ENCODE measurements at regions not wholly inside any gene's neighbourhood (a gene's known extent, or its start where the extent isn't known, plus 50 kb on each side); places are given as distances from the start of the nearest gene placed in this dataset.
"Not testable (repeated sequence)": the region's sequence is repeated elsewhere in the genome, so short reads cannot be mapped to it uniquely, and the experiment has no call there.

- DNase-seq = no peak
These were observed 789.9 kb downstream of the IGSF11 start for GRCh38 chr3:118244761-118245160.

- DNase-seq = no peak
These were observed 789.3 kb downstream of the IGSF11 start for GRCh38 chr3:118245312-118245711.

DNA sequence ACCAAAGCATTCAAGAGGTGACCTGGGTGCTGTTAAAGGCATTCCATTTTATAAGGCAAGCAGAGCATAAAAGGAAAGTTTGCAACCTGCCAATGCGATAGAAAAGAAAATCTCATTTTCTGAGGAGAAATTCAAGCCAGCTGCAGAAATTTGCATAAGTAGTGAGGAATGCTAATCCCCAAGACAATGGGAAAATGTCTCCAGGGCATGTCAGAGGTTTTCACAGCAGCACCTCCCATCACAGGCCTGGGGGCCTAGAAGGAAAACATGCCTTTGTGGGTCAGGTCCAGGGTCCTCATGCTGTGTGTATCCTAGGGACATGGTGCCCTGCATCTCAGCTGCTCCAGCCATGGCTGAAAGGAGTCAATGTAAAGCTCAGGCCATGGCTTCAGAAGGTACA lies 775.8 kb downstream of the IGSF11 start:
- not testable (repeated sequence) for DNase-seq

- no peak for DNase-seq
These were observed 771.7 kb downstream of the IGSF11 start for GRCh38 chr3:118262800-118263402.

DNA sequence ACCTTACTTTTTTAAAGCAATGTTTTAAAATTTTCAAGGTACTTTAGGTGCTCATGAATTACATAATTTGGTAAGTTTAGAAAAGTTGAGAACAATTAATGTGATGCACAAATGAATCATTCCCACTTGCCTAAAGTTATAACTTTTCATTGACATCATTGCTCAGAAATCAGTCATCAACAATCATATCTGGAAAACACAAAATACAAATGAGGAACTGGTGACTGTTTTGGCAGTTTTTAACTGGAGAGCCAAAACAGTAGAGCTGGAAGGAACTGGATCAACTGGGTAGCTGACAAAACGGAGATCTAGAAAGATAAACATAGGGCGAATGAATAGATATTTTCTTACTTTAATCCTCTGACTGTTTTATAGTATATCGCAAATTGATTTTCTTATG lies 767.1 kb downstream of the IGSF11 start:
- no peak for DNase-seq

DNA sequence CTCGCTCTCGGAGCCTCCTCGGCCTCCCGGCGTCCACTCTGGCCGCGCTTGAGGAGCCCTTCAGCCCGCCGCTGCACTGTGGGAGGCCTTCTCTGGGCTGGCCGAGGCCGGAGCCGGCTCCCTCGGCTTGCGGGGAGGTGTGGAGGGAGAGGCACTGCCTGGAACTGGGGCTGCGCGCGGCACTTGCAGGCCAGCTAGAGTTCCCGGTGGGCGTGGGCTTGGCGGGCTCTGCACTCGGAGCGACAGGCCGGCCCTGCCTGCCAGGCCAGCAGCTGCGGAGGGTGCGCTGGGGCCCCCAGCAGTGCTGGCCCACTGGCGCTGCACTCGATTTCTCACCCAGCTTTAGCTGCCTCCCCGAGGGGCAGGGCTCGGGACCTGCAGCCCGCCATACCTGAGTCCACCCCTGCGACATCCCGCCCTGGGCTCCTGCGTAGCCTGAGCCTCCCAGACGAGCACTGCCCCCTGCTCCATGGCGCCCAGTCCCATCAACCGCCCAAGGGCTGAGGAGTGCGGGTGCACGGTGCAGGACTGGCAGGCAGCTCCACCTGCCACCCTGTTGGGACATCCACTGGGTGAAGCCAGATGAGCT lies 765.0 kb downstream of the IGSF11 start:
- no peak for DNase-seq

- DNase-seq = no peak
These were observed 761.7 kb downstream of the IGSF11 start for GRCh38 chr3:118272991-118273390.

DNA sequence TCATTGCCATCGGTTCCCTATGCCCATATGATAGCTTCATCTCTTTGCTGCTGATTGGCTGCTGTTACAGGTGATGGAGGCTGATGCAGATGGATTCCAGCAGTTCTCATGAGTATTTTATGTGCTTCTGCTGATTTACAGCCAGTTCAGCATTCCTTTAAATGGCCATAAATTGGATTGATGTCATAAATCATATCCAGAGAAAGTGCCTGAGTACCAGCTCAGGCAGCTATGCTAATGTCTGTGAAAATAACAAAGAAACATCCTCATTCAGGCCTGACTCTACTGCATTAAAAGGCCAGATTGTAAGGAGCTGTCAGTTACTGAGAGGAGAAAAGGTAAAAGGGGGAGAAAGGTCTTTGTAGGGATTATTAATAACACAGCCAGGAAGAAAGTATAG lies 756.8 kb downstream of the IGSF11 start:
- DNase-seq = no peak

- no peak for DNase-seq
These were observed 741.8 kb downstream of the IGSF11 start for GRCh38 chr3:118292841-118293240.

DNA sequence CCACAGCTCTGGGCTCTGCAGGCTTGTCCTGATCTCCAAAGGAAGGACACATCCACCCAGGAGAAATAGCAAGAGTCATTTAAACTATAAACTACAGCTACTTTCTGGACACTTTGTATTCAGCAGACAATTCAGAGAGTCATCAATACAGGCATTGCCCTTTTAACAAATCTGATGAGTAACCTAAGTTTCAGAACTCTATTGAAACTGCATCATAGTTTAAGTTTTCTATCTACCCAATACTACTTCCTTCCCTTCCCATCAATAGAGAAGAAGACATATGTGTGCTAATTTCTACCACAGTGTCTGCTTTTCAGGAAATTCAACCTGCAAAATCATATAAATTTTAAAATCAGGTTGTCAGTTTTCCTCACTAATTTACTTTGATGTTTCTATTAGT lies 736.5 kb downstream of the IGSF11 start:
- DNase-seq = no peak

GRCh38 chr3:118304557-118304956 lies 730.1 kb downstream of the IGSF11 start:
- DNase-seq = no peak

DNA sequence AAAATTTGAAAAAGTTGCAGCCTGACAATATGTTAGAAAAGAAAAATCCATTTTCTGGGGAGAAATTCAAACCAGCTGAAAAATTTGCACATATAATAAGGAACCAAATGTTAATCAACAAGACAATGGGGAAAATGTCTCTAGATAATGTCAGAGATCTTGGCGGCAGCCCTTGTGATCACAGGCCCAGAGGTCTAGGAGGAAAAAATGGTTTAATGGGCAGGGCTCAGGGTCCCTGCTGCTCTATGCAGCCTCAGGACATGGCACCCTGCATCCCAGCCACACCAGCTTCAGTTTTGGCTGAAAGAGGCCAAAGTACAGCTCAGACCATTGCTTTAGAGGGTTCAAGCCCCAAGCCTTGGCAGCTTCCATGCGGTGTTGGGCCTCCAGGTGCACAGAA lies 701.9 kb downstream of the IGSF11 start:
- no peak for DNase-seq

DNA sequence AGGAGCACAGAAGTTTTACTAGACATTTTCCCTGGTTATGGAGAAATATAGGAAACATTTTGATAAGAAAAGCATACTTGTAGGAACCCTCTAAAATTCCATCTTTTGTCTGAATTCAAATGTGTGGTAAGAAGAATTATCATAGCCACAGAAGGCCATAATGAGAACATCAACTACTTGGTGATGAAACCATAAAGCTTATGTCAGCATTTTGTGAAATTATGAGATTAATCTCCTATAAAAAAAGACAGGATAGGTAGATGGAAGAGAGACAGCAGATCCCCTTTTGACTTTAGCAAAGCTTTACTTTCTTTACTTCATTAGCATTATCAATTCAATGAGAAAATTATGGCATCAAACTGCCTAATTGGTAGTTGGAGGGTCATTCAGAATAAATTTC lies 697.0 kb downstream of the IGSF11 start:
- DNase-seq = no peak

- no peak for DNase-seq
These were observed 687.1 kb downstream of the IGSF11 start for GRCh38 chr3:118347396-118348168.

DNA sequence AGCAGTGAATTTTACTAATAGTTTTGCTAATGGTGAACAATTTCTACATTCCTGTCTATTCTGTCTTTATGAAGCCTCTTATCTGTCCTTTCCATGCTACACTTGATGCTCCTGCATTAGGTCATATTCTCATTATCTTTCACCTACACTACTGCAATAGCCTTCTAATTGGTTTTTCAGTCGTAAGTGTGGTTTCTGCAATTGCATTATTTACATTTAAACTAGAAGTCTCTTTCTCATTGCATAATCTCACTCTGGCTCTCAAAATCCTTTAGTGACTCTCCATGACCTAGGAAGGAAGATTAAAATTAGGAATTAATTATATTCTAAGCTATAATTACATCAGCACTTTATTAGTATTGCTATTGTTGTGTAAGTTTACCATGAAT lies 686.5 kb downstream of the IGSF11 start:
- no peak for DNase-seq

- no peak for DNase-seq
These were observed 680.1 kb downstream of the IGSF11 start for GRCh38 chr3:118354556-118354955.

GRCh38 chr3:118369892-118370491 lies 664.7 kb downstream of the IGSF11 start:
- DNase-seq = no peak

- DNase-seq = no peak
These were observed 654.1 kb downstream of the IGSF11 start for GRCh38 chr3:118380576-118380975.

DNA sequence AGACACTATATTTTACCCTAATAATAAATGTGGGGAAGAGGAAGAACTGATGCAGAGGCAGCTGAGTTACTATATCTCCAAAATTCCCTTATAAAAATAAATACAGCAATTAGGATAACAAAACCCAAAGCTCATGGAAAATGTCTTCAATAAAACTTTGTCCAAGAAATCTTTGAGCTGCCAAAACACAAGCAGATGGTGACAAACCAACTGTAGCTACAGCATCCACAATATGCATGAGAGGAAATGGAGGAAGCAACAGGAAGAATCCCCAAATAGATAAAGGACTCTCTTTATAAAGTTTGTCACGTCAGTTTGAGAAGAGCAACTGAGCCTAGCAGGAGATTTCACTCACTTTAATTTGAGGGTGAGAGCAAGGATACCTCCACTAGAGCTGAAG lies 638.2 kb downstream of the IGSF11 start:
- no peak for DNase-seq

DNA sequence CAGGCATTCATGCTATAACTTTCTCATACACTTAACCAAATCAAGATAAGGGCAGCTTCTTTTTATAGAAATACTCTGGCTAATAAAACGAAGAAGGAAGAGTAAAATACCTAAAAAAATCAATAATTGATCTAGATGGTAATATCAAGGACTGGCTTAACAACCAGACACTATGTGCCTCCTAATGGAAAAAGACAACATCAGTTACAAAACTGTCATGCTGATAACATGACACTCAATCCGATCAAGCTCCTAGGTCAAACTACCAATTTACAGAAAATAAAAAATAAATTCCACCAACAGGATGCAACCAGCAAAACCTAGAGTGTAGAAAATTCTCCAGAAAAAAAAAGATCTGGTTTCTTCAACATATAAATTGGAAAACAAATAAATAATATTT lies 634.6 kb downstream of the IGSF11 start:
- DNase-seq = no peak

- no peak for DNase-seq
These were observed 633.8 kb downstream of the IGSF11 start for GRCh38 chr3:118400886-118401285.

- no peak for DNase-seq
These were observed 632.8 kb downstream of the IGSF11 start for GRCh38 chr3:118401887-118402286.

GRCh38 chr3:118402971-118403370 lies 631.7 kb downstream of the IGSF11 start:
- DNase-seq = no peak

DNA sequence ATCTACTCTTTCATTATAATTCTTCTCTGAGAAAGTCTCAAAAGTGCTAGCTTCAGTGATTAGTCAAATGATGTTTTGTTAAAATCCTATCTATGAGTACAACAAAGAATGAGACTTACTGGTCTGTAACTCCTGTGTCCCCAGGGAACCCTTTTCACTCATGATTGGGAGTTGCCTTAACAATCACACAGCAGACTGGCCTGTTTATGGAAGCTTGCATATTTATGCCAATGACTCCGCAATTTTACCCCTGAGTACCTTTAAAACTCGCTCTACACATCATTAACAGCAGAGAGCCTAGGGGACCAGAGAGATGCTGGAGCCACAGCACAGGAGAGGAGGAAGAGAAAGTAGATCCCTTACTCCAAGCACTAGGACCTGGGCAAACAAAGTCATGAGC lies 628.1 kb downstream of the IGSF11 start:
- DNase-seq = no peak
